Amygdala (tissue), 56 donors: ENCODE measurements at regions not wholly inside any gene's neighbourhood (a gene's known extent, or its start where the extent isn't known, plus 50 kb on each side); places are given as distances from the start of the nearest gene placed in this dataset.

Experiments
- DNase-seq, 56 donors: peaks; one replicate each; lab custom pipeline; 2025; lab: John Stamatoyannopoulos, UW

GRCh38 chr6:148250975-148251685 is 91.5 kb upstream of the SASH1 start:
- DNase-seq, result peak in 2 of 56 donors; percentile 15 to 16

- no peak for DNase-seq
These were observed 90.7 kb upstream of the SASH1 start for GRCh38 chr6:148251891-148252290.

- no peak for DNase-seq
These were observed 84.8 kb upstream of the SASH1 start for GRCh38 chr6:148257810-148258209.

GRCh38 chr6:148258868-148259267 is 83.8 kb upstream of the SASH1 start:
- DNase-seq, result no peak

GRCh38 chr6:148261470-148261869 is 81.2 kb upstream of the SASH1 start:
- no peak for DNase-seq

- DNase-seq, result no peak
These were observed 79.6 kb upstream of the SASH1 start for GRCh38 chr6:148263010-148263409.

GRCh38 chr6:148263961-148264360 is 78.7 kb upstream of the SASH1 start:
- DNase-seq, result no peak

- DNase-seq, result no peak
These were observed 77.6 kb upstream of the SASH1 start for GRCh38 chr6:148265054-148265453.

- no peak for DNase-seq
These were observed 73.3 kb upstream of the SASH1 start for GRCh38 chr6:148269386-148269785.

- no peak for DNase-seq
These were observed 70.8 kb upstream of the SASH1 start for GRCh38 chr6:148271711-148272439.

GRCh38 chr6:148272597-148272996 is 70.0 kb upstream of the SASH1 start:
- DNase-seq, result no peak

- peak in 7 of 56 donors; percentile 15 to 47 (median 20) for DNase-seq
These were observed 68.5 kb upstream of the SASH1 start for GRCh38 chr6:148273962-148274752.

GRCh38 chr6:148274809-148275208 is 67.8 kb upstream of the SASH1 start:
- peak in 7 of 56 donors; percentile 11 to 41 (median 29) for DNase-seq

GRCh38 chr6:148285205-148285604 is 57.4 kb upstream of the SASH1 start:
- DNase-seq, result no peak

- DNase-seq, result no peak
These were observed 56.1 kb upstream of the SASH1 start for GRCh38 chr6:148286563-148286962.

GRCh38 chr6:148287623-148288333 is 54.9 kb upstream of the SASH1 start:
- peak in 8 of 56 donors; percentile 7 to 53 (median 16) for DNase-seq

GRCh38 chr6:148288541-148288940 is 54.1 kb upstream of the SASH1 start:
- DNase-seq, result peak in 1 of 56 donors; percentile 15

- no peak for DNase-seq
These were observed 53.5 kb upstream of the SASH1 start for GRCh38 chr6:148289153-148289552.

- no peak for DNase-seq
These were observed 50.8 kb upstream of the SASH1 start for GRCh38 chr6:148291876-148292275.
